Stomach (tissue), 4 donors: ENCODE measurements at regions not wholly inside any gene's neighbourhood (a gene's known extent, or its start where the extent isn't known, plus 50 kb on each side); places are given as distances from the start of the nearest gene placed in this dataset.

ENCODE experiments used
- CTCF ChIP-seq, 7 experiments: fragments of 450-650 bp in 4 of 7; fragments of 200-600 bp in 3 of 7; sonication (generic) in 3 of 7; IDR thresholded peaks; one replicate each; pipeline ENCODE4 v1.5.1; 2016 to 2019; ENCODE audit warnings: antibody characterized with exemption in 7 of 7, control low read depth in 2 of 7, mild to moderate bottlenecking in 1 of 7
- POLR2A ChIP-seq, 4 donors: fragments of 450-650 bp; IDR thresholded peaks; one replicate each; pipeline ENCODE4 v1.6.1; 2016; ENCODE audit warnings: antibody characterized with exemption in 4 of 4, control low read depth in 2 of 4, mild to moderate bottlenecking in 1 of 4, moderate library complexity in 1 of 4

GRCh38 chr9:30630459-30630858, 1754.0 kb upstream of the ACO1 start:
- no peak for TF ChIP-seq CTCF (IDR thresholded peaks at IDR 0.05)
- TF ChIP-seq POLR2A (IDR thresholded peaks at IDR 0.05), result no peak
